Upper lobe of left lung (tissue), 4 donors: ENCODE measurements at regions not wholly inside any gene's neighbourhood (a gene's known extent, or its start where the extent isn't known, plus 50 kb on each side); places are given as distances from the start of the nearest gene placed in this dataset.

Experiments
- EP300 ChIP-seq, 4 donors: sonication (generic); formaldehyde crosslinking; IDR thresholded peaks; one replicate each; pipeline ENCODE4 v1.5.1; 2017; ENCODE audit warnings: antibody characterized with exemption in 4 of 4, control low read depth in 2 of 4
- POLR2A ChIP-seq, 4 donors: fragments of 450-650 bp; IDR thresholded peaks; one replicate each; pipeline ENCODE4 v1.5.1; 2016 to 2017; ENCODE audit warnings: antibody characterized with exemption in 4 of 4, mild to moderate bottlenecking in 2 of 4
- POLR2AphosphoS5 ChIP-seq, 2 donors: sonication (generic); formaldehyde crosslinking; IDR thresholded peaks; one replicate each; pipeline ENCODE4 v1.5.1; 2017; ENCODE audit warnings: antibody characterized with exemption in 2 of 2
- TF ChIP-seq, protein P1 (sequence below), 6 experiments: fragments of 450-650 bp in 4 of 6; fragments of 200-600 bp in 2 of 6; sonication (generic) in 2 of 6; IDR thresholded peaks; one replicate each; pipeline ENCODE4 v1.5.1; 2016 to 2019; ENCODE audit warnings: antibody characterized with exemption in 6 of 6

DNA sequence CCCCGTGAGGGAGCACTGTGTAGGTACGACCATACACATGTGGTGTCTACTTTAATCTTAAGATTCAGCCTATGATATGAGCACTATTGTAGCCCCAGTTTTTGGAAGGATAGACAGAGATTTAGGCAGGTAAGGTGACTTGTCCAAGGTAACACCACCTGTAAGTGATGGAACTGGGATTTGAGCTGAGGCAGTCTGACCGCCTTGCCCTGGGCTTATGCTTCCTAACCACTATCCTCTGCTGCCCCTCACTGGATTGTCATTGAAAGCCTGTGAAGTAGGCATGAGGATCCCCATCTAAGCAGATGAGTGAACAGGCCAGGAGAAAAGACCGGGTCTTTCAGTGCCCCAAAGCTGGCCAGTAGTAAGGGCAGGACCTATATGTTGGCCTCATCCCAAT, 343.8 kb downstream of the CYRIA start:
- TF ChIP-seq, protein P1, sequence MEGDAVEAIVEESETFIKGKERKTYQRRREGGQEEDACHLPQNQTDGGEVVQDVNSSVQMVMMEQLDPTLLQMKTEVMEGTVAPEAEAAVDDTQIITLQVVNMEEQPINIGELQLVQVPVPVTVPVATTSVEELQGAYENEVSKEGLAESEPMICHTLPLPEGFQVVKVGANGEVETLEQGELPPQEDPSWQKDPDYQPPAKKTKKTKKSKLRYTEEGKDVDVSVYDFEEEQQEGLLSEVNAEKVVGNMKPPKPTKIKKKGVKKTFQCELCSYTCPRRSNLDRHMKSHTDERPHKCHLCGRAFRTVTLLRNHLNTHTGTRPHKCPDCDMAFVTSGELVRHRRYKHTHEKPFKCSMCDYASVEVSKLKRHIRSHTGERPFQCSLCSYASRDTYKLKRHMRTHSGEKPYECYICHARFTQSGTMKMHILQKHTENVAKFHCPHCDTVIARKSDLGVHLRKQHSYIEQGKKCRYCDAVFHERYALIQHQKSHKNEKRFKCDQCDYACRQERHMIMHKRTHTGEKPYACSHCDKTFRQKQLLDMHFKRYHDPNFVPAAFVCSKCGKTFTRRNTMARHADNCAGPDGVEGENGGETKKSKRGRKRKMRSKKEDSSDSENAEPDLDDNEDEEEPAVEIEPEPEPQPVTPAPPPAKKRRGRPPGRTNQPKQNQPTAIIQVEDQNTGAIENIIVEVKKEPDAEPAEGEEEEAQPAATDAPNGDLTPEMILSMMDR (IDR thresholded peaks at IDR 0.05) = no peak
- no peak for TF ChIP-seq EP300 (IDR thresholded peaks at IDR 0.05)
- no peak for TF ChIP-seq POLR2AphosphoS5 (IDR thresholded peaks at IDR 0.05)
- TF ChIP-seq POLR2A (IDR thresholded peaks at IDR 0.05) = no peak
